ENCODE measurements at regions not wholly inside any gene's neighbourhood (a gene's known extent, or its start where the extent isn't known, plus 50 kb on each side); places are given as distances from the start of the nearest gene placed in this dataset.

DNA sequence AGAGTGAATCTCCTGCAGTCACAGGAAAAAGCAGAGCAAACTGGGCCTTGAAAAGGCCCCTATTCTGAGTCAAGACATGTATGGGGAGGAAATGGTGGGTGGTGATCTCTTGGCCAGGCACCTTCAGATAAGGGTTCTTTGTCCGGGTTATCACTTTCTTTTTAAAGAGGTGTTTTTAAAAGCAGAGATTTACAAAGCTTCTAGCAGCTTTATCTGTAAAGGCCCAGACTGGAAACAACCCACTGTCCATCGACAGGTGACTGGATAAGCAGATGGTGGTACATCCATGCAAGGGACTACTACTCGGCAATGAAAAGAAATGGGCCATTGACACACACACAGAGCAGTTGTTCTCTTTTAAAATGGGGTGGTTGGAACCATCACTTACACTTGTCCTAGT is 596.7 kb upstream of the MKI67 start:
- Mint-ChIP-seq H3K36me3 (ENCODE audit: low read depth) (no peaks in the 10 kb centered on the region), H3K4me3 (no peak overlapping the region), H3K27ac (no peak overlapping the region), H3K9me3 (no peaks in the 10 kb centered on the region), H3K27me3 (no peaks in the 10 kb centered on the region), H3K4me1 (no peaks in the 10 kb centered on the region)
- ATAC-seq (replicated peaks), result no peak

DNA sequence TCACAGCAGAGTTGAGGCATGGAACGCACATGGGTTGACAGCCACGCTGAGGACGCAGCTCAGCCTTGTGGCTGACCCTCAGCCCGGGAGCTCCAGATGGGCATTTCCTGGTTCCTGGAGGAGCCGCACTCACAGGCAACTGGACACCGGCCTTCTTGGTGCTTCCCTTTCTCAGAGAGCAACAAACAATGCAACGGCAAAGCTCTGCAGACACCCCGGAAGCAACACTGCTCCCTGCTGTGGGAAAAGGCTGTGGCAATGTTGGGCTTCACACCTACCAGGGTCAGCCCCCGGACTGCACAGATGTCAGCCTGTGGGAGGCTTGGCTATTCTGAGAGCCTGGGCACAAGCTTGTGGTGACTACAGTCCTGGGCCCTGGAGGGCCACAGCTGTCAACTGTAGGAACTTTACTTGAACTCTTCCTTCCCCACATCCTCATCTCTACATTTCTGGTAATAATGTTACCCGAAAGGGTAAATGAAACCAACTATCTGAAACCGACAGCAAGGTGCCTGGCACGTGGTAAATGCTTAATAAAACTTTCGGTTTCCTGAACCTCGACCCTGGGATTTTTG is 597.5 kb upstream of the MKI67 start:
- no peaks in the 10 kb centered on the region for H3K27me3 Mint-ChIP-seq
- no peak overlapping the region for H3K27ac Mint-ChIP-seq
- H3K4me3 Mint-ChIP-seq, result no peak overlapping the region
- H3K4me1 Mint-ChIP-seq, result no peaks in the 10 kb centered on the region
- no peaks in the 10 kb centered on the region for H3K36me3 Mint-ChIP-seq (ENCODE audit: low read depth)
- no peaks in the 10 kb centered on the region for H3K9me3 Mint-ChIP-seq
- no peak for ATAC-seq (replicated peaks)

- no peak overlapping the region for H3K4me3 Mint-ChIP-seq
- no peak overlapping the region for H3K27ac Mint-ChIP-seq
- H3K36me3 Mint-ChIP-seq (ENCODE audit: low read depth), result no peaks in the 10 kb centered on the region
- H3K4me1 Mint-ChIP-seq, result no peaks in the 10 kb centered on the region
- no peaks in the 10 kb centered on the region for H3K9me3 Mint-ChIP-seq
- ATAC-seq (replicated peaks), result no peak
- no peaks in the 10 kb centered on the region for H3K27me3 Mint-ChIP-seq
Observed at GRCh38 chr10:128725531-128725930, 599.3 kb upstream of the MKI67 start.

- no peaks in the 10 kb centered on the region for H3K4me1 Mint-ChIP-seq
- no peaks in the 10 kb centered on the region for H3K36me3 Mint-ChIP-seq (ENCODE audit: low read depth)
- no peak for ATAC-seq (replicated peaks)
- no peaks in the 10 kb centered on the region for H3K9me3 Mint-ChIP-seq
- H3K27me3 Mint-ChIP-seq, result no peaks in the 10 kb centered on the region
- H3K27ac Mint-ChIP-seq, result no peak overlapping the region
- no peak overlapping the region for H3K4me3 Mint-ChIP-seq
Observed at GRCh38 chr10:128727114-128727513, 600.9 kb upstream of the MKI67 start.

DNA sequence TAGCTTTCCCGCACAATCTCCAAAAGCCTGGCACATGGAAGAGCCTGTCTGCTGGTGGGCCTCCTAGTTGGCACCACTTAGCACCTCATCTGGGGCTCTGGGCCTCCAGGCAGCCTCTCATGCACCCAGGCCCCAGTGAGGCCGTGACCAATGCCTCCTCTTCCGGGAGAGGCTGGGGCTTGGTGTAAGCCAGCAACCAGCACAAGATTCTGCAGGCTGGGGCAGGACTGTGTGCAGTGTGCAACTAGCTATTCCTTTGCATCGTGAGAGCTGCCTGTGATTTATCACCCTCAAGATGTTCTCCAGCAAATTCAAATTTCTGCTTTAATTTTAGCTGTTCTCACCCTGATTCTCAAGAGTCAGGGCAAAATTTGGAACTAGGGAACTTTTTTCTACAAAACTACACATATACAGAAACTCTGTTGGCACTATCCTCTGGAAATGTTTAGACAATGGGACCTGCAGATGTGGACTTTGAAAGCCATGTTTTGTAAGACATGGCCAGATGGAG is 603.7 kb upstream of the MKI67 start:
- H3K27ac Mint-ChIP-seq, result no peak overlapping the region
- no peak for ATAC-seq (replicated peaks)
- no peaks in the 10 kb centered on the region for H3K4me1 Mint-ChIP-seq
- no peaks in the 10 kb centered on the region for H3K36me3 Mint-ChIP-seq (ENCODE audit: low read depth)
- H3K9me3 Mint-ChIP-seq, result no peaks in the 10 kb centered on the region
- H3K27me3 Mint-ChIP-seq, result no peaks in the 10 kb centered on the region
- no peak overlapping the region for H3K4me3 Mint-ChIP-seq

- no peaks in the 10 kb centered on the region for H3K27me3 Mint-ChIP-seq
- no peaks in the 10 kb centered on the region for H3K9me3 Mint-ChIP-seq
- no peak overlapping the region for H3K4me3 Mint-ChIP-seq
- no peaks in the 10 kb centered on the region for H3K4me1 Mint-ChIP-seq
- no peaks in the 10 kb centered on the region for H3K36me3 Mint-ChIP-seq (ENCODE audit: low read depth)
- ATAC-seq (replicated peaks), result no peak
- no peak overlapping the region for H3K27ac Mint-ChIP-seq
Observed at GRCh38 chr10:128730922-128731321, 604.7 kb upstream of the MKI67 start.

DNA sequence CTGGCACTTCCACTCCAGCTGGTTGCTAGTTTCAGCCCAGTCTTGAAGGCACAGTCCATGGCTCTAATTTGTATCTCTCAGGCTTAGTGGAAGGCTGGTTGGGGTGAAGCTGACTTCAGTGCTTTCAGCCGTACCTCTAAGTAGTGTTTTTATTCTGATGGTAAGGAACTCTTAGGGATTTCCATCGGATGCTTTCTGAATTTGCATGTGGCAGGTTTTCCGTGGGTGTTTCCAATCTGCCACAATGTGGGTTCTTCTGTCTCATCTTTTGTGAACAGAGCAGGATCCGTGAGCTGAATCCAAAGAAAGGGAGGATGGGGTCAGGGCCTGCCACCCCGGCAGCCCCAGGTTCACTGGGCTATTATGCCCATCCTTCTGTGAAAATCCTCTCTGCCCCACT is 607.9 kb upstream of the MKI67 start:
- Mint-ChIP-seq H3K27me3 (no peaks in the 10 kb centered on the region), H3K9me3 (no peaks in the 10 kb centered on the region), H3K27ac (no peak overlapping the region), H3K4me1 (no peaks in the 10 kb centered on the region), H3K4me3 (no peak overlapping the region), H3K36me3 (ENCODE audit: low read depth) (no peaks in the 10 kb centered on the region)
- ATAC-seq (replicated peaks), result no peak

DNA sequence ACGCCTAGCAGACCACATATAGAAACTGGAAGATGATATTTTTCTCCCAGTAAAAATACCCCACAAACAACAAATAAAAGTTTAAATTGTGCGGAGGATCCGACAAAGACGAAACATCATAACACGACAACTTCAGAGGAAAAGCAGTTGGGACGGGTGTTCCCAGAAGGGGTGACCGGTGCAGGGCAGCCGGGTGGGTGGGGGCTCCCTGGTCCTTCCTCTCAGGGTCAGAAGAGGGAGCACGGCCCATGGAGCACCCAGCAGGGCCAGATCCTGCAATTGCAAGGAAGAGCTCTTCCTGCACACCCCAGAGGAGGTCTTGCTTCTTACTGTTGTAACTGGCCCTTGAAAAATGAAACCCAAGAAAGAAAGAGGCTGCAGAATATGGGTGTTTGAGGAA is 608.5 kb upstream of the MKI67 start:
- Mint-ChIP-seq H3K27me3 (no peaks in the 10 kb centered on the region), H3K27ac (no peak overlapping the region), H3K36me3 (ENCODE audit: low read depth) (no peaks in the 10 kb centered on the region), H3K9me3 (no peaks in the 10 kb centered on the region), H3K4me3 (no peak overlapping the region), H3K4me1 (no peaks in the 10 kb centered on the region)
- ATAC-seq (replicated peaks), result no peak

DNA sequence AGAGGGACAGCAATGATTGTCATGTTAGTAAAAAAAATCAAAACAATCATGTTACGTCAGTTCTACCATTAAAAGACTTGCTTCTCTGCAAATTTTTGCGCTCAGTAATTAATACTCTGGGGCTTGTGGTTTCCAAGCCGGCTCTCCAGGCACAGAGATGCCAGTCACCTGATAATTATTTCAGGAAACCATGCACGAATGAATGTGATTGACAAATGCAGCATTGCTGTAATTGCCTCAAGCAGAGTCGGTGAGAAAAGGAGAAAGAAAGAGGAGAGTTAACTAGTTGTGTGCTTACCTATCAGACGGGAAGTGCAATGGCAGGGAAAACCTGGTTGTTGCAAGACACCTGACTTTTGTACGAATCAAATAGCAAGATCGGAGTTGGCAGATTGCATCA is 609.8 kb upstream of the MKI67 start:
- Mint-ChIP-seq H3K36me3 (ENCODE audit: low read depth) (no peaks in the 10 kb centered on the region), H3K4me3 (no peak overlapping the region), H3K4me1 (no peaks in the 10 kb centered on the region), H3K9me3 (no peaks in the 10 kb centered on the region), H3K27me3 (peaks cover 3% of the 10 kb centered on the region), H3K27ac (no peak overlapping the region)
- ATAC-seq (replicated peaks), result no peak

- no peaks in the 10 kb centered on the region for H3K4me1 Mint-ChIP-seq
- no peaks in the 10 kb centered on the region for H3K9me3 Mint-ChIP-seq
- H3K27me3 Mint-ChIP-seq, result peaks cover 5% of the 10 kb centered on the region
- ATAC-seq (replicated peaks), result no peak
- H3K4me3 Mint-ChIP-seq, result no peak overlapping the region
- no peaks in the 10 kb centered on the region for H3K36me3 Mint-ChIP-seq (ENCODE audit: low read depth)
- H3K27ac Mint-ChIP-seq, result no peak overlapping the region
Observed at GRCh38 chr10:128738386-128738915, 612.2 kb upstream of the MKI67 start.

GRCh38 chr10:128739930-128740329 is 613.7 kb upstream of the MKI67 start:
- Mint-ChIP-seq H3K36me3 (ENCODE audit: low read depth) (no peaks in the 10 kb centered on the region), H3K4me3 (no peak overlapping the region), H3K9me3 (no peaks in the 10 kb centered on the region), H3K27me3 (peaks cover 5% of the 10 kb centered on the region), H3K4me1 (no peaks in the 10 kb centered on the region), H3K27ac (no peak overlapping the region)
- ATAC-seq (replicated peaks), result no peak

- Mint-ChIP-seq H3K27me3 (peaks cover 10% of the 10 kb centered on the region), H3K36me3 (ENCODE audit: low read depth) (no peaks in the 10 kb centered on the region), H3K27ac (no peak overlapping the region), H3K4me3 (no peak overlapping the region), H3K4me1 (no peaks in the 10 kb centered on the region), H3K9me3 (no peaks in the 10 kb centered on the region)
- no peak for ATAC-seq (replicated peaks)
Observed at GRCh38 chr10:128741180-128741579, 615.0 kb upstream of the MKI67 start.

- Mint-ChIP-seq H3K4me1 (no peaks in the 10 kb centered on the region), H3K9me3 (no peaks in the 10 kb centered on the region), H3K4me3 (no peak overlapping the region), H3K27ac (no peak overlapping the region), H3K27me3 (peaks cover 10% of the 10 kb centered on the region), H3K36me3 (ENCODE audit: low read depth) (no peaks in the 10 kb centered on the region)
- no peak for ATAC-seq (replicated peaks)
Observed at GRCh38 chr10:128741680-128742079, 615.5 kb upstream of the MKI67 start.

- ATAC-seq (replicated peaks), result no peak
- Mint-ChIP-seq H3K9me3 (no peaks in the 10 kb centered on the region), H3K27ac (no peak overlapping the region), H3K36me3 (ENCODE audit: low read depth) (no peaks in the 10 kb centered on the region), H3K27me3 (peaks cover 10% of the 10 kb centered on the region), H3K4me1 (no peaks in the 10 kb centered on the region), H3K4me3 (no peak overlapping the region)
Observed at GRCh38 chr10:128744092-128744491, 617.9 kb upstream of the MKI67 start.

- Mint-ChIP-seq H3K9me3 (no peaks in the 10 kb centered on the region), H3K4me1 (no peaks in the 10 kb centered on the region), H3K27me3 (peaks cover 10% of the 10 kb centered on the region), H3K36me3 (ENCODE audit: low read depth) (no peaks in the 10 kb centered on the region), H3K4me3 (no peak overlapping the region), H3K27ac (no peak overlapping the region)
- no peak for ATAC-seq (replicated peaks)
Observed at GRCh38 chr10:128744811-128745305, 618.6 kb upstream of the MKI67 start.
